ENCODE measurements at regions not wholly inside any gene's neighbourhood (a gene's known extent, or its start where the extent isn't known, plus 50 kb on each side); places are given as distances from the start of the nearest gene placed in this dataset.

- DNase-seq (ENCODE audit: low read depth) = no peak
Measured at GRCh38 chr3:24596626-24597025, 102.0 kb upstream of the THRB start.

- DNase-seq (ENCODE audit: low read depth) = peak; percentile 33
Measured at GRCh38 chr3:24598695-24599470, 104.2 kb upstream of the THRB start.

DNA sequence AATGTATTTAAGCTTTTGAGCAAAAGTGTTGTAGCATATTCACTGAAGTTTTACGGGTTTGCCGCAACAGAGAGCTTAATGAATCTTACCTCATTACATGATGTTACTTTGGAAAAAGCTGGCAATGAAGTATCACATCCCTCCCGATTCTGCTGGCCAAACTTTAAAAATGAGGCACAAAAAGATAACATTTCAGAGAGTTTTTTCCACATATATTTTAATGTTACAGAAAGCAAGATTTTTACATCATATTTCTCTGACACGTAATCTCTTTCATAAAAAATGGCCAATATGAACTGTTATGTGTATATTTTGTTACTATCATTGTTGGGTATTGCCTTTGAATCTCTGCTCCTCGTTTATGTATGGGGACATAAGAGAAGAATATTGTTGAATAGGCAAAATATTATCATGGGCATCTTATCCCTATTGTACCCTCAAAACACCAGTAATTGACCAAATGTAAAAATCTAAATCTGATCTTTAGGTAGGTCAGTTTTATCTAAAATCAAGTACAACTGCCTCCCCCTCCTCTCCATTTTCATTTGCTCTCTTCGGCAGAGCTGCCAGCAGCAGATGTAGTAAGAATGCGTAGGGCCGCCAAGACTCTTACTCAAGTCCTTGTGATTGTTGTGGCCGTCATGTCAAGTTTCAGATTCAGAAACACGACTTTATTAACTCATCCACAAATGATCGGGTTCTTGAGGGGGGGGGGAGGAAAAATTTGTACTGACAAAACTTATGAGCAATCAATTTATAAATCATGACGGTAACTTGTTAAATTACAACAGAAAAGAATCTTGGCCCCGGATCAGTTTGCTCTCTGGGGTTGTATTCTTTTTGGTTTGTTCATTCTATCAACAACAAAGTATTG lies 106.7 kb upstream of the THRB start:
- DNase-seq (ENCODE audit: low read depth) = no peak

DNA sequence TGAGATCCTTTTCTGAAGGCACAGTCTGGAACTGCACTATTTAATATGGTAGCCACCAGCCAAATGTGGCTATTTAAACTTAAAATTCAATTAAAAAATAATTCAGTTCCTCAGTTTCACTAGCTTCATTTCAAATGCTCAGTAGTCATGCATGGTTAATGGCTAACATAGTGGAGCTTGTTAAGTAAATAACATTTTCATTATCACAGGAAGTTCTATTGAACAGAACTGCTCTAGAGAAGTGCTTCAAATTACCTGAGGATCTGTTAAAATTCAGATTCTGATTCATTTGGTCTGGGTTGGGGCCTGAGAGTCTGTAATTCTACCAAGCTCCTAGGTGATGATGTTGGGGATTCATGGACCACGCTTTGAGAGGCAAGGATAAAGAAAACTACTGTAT lies 109.6 kb upstream of the THRB start:
- DNase-seq (ENCODE audit: low read depth) = no peak

DNA sequence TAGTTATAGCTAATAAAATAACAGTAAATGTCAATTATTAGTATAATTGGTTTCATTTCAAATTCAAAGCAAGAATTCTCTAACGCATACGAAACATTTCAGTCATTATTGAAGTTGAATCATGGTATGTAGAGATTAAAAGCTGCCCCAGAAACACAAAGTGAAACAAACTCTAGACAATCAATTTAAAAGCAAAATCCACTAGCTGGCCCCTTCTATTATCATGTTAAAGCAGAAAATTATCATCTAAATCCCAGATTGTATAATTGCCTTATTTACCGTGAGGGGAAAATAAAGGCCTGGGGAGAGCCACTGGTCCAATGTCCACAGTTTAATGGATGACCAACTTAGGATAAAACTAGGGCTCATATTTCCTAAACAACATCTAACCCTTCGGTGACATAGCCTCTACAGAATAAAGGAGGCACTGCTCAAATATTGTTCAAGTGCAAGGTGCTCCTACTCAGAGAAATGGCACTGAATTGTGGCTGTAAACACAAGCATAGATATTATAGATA lies 110.9 kb upstream of the THRB start:
- DNase-seq (ENCODE audit: low read depth) = no peak

DNA sequence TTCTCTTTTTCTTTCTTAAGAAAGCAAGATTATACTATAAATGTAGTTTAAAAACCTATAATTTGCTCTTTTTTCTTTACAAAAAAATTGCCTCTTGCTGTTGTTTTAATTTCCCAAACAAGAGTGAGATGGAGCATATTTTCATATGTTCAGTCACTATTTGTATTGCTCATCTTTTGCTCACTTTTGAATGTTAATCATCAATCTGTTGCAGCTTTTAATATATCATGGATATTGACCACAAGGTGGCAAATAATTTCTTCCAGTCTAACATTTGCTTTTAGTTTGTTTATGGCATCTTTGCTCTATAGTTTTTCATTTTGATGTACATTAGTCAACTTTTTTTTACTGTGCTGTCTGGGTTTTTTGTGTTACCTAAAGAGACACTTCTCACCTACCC lies 112.6 kb upstream of the THRB start:
- no peak for DNase-seq (ENCODE audit: low read depth)

GRCh38 chr3:24608701-24609390 lies 114.2 kb upstream of the THRB start:
- DNase-seq (ENCODE audit: low read depth) = no peak

DNA sequence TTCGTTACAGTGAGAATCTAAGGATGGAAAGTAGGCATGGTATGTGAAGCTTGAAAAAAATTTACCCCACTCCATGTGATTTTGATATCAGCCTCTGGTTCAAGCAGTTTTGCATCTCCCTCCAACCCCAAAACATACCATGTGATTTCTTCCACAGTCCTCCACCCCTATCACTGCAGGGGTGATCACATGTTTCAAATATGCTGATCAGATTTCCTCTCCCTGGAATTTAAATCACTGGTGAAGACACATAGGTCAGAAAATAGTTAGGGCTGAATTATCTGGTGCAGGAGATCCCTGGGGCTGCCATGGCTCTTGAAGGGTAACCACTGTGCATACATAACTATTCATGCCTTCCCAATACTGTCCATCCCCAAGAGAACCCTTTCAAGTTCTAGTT lies 119.7 kb upstream of the THRB start:
- no peak for DNase-seq (ENCODE audit: low read depth)

DNA sequence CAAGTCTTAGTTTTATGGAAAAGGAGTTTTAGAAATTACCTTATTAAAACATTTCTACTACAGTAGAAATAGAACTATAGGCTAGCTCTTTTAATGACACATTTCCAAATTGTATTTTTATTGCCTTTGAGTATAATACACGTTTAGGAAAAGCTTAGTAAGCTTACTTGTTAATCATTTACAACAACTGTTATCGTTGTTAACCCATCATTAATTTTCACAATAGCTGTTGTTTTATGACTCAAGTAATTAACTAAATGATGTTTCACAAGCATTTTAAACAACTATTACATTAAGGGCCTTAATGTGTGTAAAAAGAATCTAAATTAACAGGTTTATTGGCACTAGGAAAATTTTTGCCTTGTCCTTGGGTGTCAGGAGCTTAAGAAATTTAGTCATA lies 120.5 kb upstream of the THRB start:
- DNase-seq (ENCODE audit: low read depth) = no peak

DNA sequence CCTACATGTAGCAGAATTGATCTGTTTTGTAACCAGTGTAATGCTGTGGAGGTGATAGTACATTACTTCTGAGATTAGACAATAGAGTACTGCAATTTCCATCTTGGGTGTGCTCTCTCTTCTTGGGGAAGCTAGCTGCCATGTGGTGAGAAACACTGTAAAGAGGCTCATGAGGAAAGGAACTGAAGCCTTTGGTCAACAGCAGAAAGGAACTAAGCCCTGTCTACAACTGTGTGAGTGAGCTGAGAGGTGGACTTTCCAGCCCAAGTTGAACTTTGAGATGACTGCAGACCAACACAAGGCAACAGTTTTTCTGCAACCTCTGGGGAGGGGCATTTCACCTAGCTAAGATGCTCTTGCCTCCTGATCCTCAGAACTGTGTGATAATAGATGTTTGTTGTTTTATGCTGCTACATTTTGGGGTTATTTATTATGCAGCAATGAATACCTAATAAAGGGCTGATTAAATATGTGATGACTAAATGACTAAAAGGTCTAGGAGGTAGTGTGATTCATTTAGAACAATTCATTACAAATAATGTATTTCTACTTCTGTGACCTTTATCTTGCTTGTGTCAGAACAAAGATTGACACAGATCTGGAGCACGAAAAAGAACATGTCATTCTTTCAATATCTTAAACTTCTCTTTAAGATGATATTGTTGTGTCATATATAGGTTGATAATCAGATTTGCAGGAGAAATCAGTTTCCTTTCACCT lies 121.6 kb upstream of the THRB start:
- no peak for DNase-seq (ENCODE audit: low read depth)

DNA sequence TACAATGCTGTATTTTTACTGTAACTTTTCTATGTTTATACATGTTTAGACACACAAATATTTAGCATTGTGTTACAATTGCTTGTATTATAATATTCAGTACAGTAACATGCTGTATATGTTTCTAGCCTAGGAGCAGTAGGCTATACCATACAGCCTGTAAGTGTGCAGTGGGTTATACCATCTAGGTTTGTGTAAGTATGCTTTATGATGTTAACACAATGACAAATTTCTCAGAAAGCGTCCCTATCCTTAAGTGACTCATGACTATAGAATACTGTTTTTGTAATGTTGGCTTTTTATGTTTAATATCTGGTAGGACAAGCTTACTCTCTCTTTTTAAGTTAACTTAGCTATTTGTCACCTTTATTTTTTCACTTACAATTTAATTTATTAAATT lies 127.5 kb upstream of the THRB start:
- DNase-seq (ENCODE audit: low read depth) = no peak

DNA sequence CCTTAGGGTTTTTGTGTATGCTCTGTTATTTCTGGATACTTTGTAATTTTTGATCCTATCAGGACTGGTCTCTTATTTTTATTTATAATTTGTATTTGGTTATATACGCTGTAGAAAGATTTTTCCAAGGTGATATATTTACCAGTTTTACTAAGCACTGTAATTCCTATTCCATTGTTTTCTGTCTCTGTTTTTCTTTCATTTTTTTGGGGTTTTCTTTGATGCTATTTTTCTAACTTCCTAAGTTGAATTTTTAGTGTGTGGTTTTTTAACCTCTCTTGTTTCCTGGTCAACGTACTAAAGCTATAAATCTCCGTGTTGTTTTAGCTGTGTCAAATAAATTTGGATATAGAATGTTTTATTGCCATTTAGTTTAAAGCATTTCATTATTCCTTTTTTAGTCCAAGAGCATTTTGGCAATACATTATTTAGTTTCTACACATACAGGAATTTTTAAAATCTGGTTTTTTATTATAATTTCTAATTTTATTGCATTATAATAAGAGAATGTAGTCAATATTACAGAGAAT lies 128.1 kb upstream of the THRB start:
- DNase-seq (ENCODE audit: low read depth) = no peak

DNA sequence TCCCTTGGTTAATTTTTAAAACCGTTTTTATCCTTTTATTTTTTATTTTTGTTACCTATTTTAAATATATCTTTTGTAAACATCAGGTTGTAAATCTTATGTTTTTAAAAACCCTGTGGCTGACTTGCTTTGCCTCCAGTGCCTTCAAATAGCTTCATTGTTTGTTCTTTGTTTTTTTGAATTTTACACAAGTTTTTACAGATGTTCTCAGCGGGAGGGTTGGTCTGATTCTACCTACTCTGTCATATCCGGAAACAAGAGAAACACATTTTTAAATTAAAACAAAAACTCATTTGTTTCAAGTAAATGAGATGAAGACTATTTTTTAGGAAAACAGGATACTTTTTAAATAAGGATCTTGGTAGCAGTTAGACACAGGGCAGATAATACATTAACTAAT lies 129.0 kb upstream of the THRB start:
- DNase-seq (ENCODE audit: low read depth) = no peak

DNA sequence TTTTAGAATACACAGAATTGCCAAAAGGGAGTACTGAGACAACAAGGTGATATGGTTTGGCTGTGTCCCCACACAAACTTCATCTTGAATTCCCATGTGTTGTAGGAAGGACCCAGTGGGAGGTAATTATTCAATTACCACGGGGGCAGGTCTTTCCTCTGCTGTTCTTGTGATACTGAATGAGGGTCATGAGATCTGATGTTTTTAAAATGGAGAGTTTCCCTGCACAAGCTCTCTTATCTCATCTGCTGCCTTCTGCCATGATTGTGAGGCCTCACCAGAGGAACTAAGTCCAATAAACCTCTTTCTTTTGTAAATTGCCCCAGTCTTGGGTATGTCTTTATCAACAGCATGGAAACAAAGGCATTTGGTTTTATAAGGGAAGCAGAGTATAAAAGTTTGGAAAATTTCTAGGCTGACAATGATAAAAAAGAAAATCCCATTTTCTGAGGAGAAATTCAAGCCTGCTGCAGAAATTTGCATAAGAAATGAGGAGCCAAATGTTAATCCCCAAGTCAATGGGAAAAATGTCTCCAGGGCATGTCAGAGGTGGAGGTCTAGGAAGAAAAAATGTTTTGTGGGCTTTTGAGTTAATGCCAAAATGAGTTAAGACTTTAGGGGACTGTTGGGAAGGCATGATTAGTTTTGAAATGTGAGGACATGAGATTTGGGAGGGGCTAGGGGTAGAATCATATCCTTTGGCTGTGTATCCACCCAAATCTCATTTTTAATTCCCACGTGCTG lies 130.5 kb upstream of the THRB start:
- DNase-seq (ENCODE audit: low read depth) = no peak

DNA sequence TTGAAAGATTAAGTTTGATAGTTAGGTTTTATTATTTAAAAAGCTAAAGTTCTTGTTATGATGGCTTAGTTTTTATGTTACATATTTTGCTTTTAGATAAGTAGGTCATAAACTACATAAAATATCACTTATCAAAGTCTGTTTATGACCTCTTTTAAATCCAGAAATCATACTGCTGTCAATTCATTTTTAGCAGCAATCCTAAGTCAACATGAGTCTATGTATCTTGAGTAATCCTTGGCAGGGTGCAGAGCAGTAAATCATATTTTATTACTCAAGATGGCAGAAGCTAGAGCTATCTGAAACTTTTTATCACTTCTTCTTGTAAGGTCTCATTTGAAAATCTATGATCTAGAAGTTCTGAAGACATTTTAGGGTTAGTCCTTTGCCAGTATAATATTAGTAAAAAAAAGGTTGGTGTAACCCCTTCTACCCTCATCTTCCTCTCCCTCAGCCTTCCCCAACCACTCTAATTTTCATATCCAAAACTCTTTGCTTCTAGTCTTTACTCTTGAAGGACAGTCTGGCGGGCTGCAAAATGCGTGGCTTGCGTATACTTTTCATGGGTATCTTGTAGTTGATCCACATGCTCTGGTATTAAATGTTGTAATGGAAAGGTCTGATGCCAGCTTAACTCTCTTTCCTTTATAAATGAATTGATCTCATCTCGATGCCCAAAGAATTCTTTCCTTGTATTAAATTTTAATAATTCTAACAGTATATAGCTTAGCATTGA lies 134.0 kb upstream of the THRB start:
- DNase-seq (ENCODE audit: low read depth) = peak; percentile 24

GRCh38 chr3:24631481-24631880 lies 136.8 kb upstream of the THRB start:
- DNase-seq (ENCODE audit: low read depth) = no peak

DNA sequence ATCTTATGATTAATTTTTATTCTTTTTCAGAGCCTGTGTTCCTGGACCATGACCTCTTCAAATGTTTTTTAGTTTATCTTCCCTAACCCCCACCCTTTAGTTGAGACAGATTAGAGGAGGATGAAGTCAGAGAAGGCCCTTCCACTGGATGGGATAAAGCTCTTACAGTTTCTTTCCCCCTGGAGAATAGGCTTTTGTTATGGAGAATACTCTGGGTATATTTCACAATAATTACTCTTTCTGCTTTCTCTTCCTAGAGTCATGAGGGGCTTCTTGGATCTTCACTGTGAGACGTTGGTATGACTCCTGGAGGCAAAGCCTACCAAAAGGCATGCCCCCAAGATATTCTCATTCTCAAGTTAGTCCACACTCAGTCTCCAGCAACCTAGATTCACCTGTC lies 144.4 kb upstream of the THRB start:
- DNase-seq (ENCODE audit: low read depth) = no peak

DNA sequence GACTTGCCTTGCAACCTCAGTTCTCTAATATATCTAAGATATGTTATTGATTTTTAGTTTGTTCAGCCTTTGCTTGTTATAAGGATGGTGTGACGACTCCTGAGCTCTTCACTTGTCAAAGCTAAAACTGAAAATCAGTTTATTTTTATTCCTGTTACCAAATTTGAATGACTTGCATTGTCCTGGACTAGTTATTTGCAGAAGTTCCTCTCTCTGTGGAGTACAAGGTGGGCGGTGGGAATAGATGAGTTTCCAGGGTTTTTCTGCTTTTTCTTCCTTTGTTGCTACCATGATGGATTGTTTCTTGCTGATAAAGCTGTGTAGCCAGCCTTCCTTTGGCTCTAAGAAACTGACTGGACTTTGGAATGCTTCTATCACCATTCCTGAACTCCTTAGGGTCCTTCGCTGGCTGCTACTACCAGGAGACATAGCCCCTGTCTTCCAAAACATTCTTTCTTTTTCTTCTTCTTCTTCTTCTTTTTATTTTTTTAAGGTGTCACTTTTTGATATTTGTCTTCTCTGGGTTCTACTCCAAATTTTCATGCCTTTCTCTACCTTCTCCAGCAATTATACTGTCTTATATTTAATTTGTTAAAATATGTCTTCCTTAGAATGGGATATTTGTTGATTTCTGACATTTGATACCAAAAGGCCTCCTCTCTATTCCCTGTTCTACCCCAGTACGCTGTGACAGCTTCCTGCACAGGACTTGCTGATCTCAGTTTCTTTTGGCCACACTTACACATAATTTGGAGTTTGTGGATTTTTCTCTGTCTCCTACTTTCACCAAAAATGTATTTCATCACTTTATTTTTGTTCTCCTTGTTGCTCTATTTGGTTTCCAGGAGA lies 145.1 kb upstream of the THRB start:
- no peak for DNase-seq (ENCODE audit: low read depth)

GRCh38 chr3:24640330-24640877 lies 145.8 kb upstream of the THRB start:
- peak; percentile 1 for DNase-seq (ENCODE audit: low read depth)

Data from amniotic epithelial cell (primary cell).